K562 (cell line): ENCODE measurements at regions not wholly inside any gene's neighbourhood (a gene's known extent, or its start where the extent isn't known, plus 50 kb on each side); places are given as distances from the start of the nearest gene placed in this dataset.
A peak's percentile ranks its signal among the peaks of the same experiment; 100 is the strongest.

Experiments
- CBX5 ChIP-seq: IDR thresholded peaks from 2 replicates; pipeline ENCODE4 v1.6.1; 2014; ENCODE audit warnings: low read depth, borderline replicate concordance
- CREM ChIP-seq: IDR thresholded peaks from 2 replicates; pipeline ENCODE4 v1.6.1; 2014; ENCODE audit warnings: antibody characterized with exemption, low read depth
- ETS2 ChIP-seq: IDR thresholded peaks from 2 replicates; pipeline ENCODE4 v1.6.1; 2016; ENCODE audit warnings: borderline replicate concordance, missing genetic modification characterization, mild to moderate bottlenecking, moderate library complexity, missing compliant biosample characterization; ENCODE audit not compliant: poor library complexity, severe bottlenecking
- HMBOX1 ChIP-seq: sonication (generic); IDR thresholded peaks from 2 replicates; pipeline ENCODE4 v1.6.1; 2016
- JUNB ChIP-seq: fragments of 450-650 bp; formaldehyde crosslinking; conservative IDR thresholded peaks from 2 replicates; pipeline ENCODE4 v1.4.0; 2020; ENCODE audit warnings: mild to moderate bottlenecking
- KDM5B ChIP-seq: fragments of 200-600 bp; sonication (generic); IDR thresholded peaks from 2 replicates; pipeline ENCODE4 v1.6.1; 2012; ENCODE audit warnings: low read depth, mild to moderate bottlenecking, moderate library complexity, low read length, control low read depth, inconsistent platforms; ENCODE audit not compliant: insufficient replicate concordance
- MIER1 ChIP-seq: fragments of 450-650 bp; IDR thresholded peaks from 2 replicates; pipeline ENCODE4 v1.6.1; 2016; ENCODE audit warnings: antibody characterized with exemption, mild to moderate bottlenecking, low read depth
- NFATC3 ChIP-seq: fragments of 450-650 bp; IDR thresholded peaks from 2 replicates; pipeline ENCODE4 v1.6.1; 2017; ENCODE audit warnings: mild to moderate bottlenecking
- PTBP1 ChIP-seq: fragments of 200-400 bp; formaldehyde crosslinking; IDR thresholded peaks from 2 replicates; pipeline ENCODE4 v1.6.1; 2017; ENCODE audit warnings: low read depth, low read length
- RBM14 ChIP-seq: fragments of 200-400 bp; formaldehyde crosslinking; IDR thresholded peaks from 2 replicates; pipeline ENCODE4 v1.6.1; 2018; ENCODE audit warnings: low read depth, mild to moderate bottlenecking, low read length, moderate library complexity, borderline replicate concordance; ENCODE audit not compliant: insufficient read depth
- SMAD3 ChIP-seq: fragments of 450-650 bp; formaldehyde crosslinking; conservative IDR thresholded peaks from 2 replicates; pipeline ENCODE4 v1.4.0; 2020; ENCODE audit warnings: mild to moderate bottlenecking
- SRSF3 ChIP-seq: fragments of 200-400 bp; formaldehyde crosslinking; IDR thresholded peaks from 2 replicates; pipeline ENCODE4 v1.6.1; 2016; ENCODE audit warnings: mild to moderate bottlenecking, low read length, moderate library complexity; ENCODE audit not compliant: insufficient read depth
- ZBTB5 ChIP-seq: fragments of 450-650 bp; IDR thresholded peaks from 2 replicates; pipeline ENCODE4 v1.6.1; 2017; ENCODE audit warnings: antibody characterized with exemption
- ZNF212 ChIP-seq: fragments of 450-650 bp; formaldehyde crosslinking; IDR thresholded peaks from 2 replicates; pipeline ENCODE4 v1.4.0; 2020; ENCODE audit warnings: mild to moderate bottlenecking
- ZNF431 ChIP-seq: sonication (generic); formaldehyde crosslinking; IDR thresholded peaks from 2 replicates; pipeline ENCODE4 v1.8.0; 2022; ENCODE audit warnings: mild to moderate bottlenecking, missing genetic modification reagents
- ZNF584 ChIP-seq: fragments of 200-800 bp; sonication (Bioruptor generic); IDR thresholded peaks from 2 replicates; pipeline ENCODE4 v1.6.1; 2016; ENCODE audit warnings: low read depth, mild to moderate bottlenecking, missing genetic modification characterization, missing compliant biosample characterization
- TF ChIP-seq, protein P1 (sequence below): fragments of 450-650 bp; IDR thresholded peaks from 2 replicates; pipeline ENCODE4 v1.6.1; 2016; ENCODE audit warnings: antibody characterized with exemption
- TF ChIP-seq, protein P2 (sequence below): sonication (generic); formaldehyde crosslinking; IDR thresholded peaks from 2 replicates; pipeline ENCODE4 v1.5.0; 2020; ENCODE audit warnings: missing genetic modification reagents
- TF ChIP-seq, protein P3 (sequence below): fragments of 250-450 bp; sonication (Bioruptor Pico); IDR thresholded peaks from 2 replicates; pipeline ENCODE4 v1.8.0; 2022; ENCODE audit warnings: inconsistent platforms, mild to moderate bottlenecking, moderate library complexity, borderline replicate concordance

DNA sequence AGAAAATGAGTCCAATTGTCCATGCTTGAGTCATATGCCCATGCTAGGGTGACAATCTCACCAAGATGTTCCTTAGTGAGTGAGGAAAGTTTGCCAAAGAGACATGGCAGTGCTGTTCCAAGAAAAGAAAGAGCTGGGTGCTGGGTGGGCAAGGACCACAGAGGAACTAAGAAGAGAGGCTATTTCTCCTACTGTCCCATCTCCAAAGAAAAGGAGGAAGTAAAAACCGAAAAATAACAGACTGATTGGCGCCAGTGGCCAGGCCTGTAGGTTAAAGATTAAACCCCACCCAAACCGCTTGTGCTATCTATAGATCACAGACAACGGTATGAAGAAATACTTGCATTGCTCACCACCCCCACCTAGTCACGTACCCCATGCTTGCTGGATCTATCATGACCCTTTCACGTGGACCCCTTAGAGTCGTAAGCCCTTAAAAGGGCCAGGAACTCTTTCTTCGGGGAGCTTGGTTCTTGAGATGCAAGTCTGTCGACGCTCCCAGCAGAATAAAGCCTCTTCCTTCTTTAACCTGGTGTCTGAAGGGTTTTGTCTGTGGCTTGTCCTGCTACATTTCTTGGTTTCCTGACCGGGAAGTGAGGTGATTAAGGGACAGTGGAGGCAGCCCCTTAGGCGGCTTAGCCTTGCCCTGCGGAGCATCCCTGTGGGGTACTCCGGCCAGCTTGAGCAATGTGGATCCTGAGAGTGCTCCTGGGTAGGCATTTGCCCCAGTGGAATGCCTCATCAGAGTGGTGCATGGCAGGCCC is 606.5 kb downstream of the UQCRFS1 start (continued):
- TF ChIP-seq HMBOX1: peak; percentile 82
- TF ChIP-seq MIER1: no peak
- no peak; the same call in 1 of the 2 replicates for TF ChIP-seq CBX5
- no peak; the same call in 1 of the 2 replicates for TF ChIP-seq SRSF3
- 0 out of 2 replicates have a peak, but pooled peaks have one; percentile 33 for TF ChIP-seq NFATC3
- no peak for TF ChIP-seq SMAD3 (CRISPR knock-in tag)
- no peak for TF ChIP-seq JUNB (CRISPR knock-in tag)
- TF ChIP-seq, protein P1, sequence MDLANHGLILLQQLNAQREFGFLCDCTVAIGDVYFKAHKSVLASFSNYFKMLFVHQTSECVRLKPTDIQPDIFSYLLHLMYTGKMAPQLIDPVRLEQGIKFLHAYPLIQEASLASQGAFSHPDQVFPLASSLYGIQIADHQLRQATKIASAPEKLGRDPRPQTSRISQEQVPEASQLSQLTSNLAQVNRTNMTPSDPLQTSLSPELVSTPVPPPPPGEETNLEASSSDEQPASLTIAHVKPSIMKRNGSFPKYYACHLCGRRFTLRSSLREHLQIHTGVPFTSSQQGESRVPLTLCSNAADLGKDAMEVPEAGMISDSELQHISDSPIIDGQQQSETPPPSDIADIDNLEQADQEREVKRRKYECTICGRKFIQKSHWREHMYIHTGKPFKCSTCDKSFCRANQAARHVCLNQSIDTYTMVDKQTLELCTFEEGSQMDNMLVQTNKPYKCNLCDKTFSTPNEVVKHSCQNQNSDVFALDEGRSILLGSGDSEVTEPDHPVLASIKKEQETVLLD: no peak
- no peak for TF ChIP-seq ZNF212
- TF ChIP-seq, protein P2, sequence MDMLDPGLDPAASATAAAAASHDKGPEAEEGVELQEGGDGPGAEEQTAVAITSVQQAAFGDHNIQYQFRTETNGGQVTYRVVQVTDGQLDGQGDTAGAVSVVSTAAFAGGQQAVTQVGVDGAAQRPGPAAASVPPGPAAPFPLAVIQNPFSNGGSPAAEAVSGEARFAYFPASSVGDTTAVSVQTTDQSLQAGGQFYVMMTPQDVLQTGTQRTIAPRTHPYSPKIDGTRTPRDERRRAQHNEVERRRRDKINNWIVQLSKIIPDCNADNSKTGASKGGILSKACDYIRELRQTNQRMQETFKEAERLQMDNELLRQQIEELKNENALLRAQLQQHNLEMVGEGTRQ (CRISPR knock-in tag): no peak
- TF ChIP-seq CREM: peak; percentile 77
- TF ChIP-seq ZNF584 (CRISPR knock-in tag): no peak
- TF ChIP-seq PTBP1: no peak
- TF ChIP-seq, protein P3, sequence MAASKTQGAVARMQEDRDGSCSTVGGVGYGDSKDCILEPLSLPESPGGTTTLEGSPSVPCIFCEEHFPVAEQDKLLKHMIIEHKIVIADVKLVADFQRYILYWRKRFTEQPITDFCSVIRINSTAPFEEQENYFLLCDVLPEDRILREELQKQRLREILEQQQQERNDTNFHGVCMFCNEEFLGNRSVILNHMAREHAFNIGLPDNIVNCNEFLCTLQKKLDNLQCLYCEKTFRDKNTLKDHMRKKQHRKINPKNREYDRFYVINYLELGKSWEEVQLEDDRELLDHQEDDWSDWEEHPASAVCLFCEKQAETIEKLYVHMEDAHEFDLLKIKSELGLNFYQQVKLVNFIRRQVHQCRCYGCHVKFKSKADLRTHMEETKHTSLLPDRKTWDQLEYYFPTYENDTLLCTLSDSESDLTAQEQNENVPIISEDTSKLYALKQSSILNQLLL (CRISPR knock-in tag): no peak
- no peak for TF ChIP-seq ZBTB5
- TF ChIP-seq ETS2 (tag): no peak
- TF ChIP-seq RBM14: no peak
- TF ChIP-seq ZNF431 (CRISPR knock-in tag): no peak
- no peak for TF ChIP-seq KDM5B
